DND-41 (cell line): ENCODE measurements at regions not wholly inside any gene's neighbourhood (a gene's known extent, or its start where the extent isn't known, plus 50 kb on each side); places are given as distances from the start of the nearest gene placed in this dataset.

Experiments used
- ATAC-seq: fragments of 200-7000 bp; cut with Tn5 transposase; 3 replicates; pipeline ENCODE4 v1.9.1; 2021; ENCODE audit warnings: low read depth; ENCODE audit not compliant: insufficient read depth
- DNase-seq: peaks from one replicate; pipeline ENCODE4 v3.0.0-alpha.2; 2020
- H2AFZ ChIP-seq: 2 replicates; pipeline ENCODE4 v1.6.0; 2012; ENCODE audit warnings: low read depth, low read length
- H3K27ac ChIP-seq: 2 replicates; pipeline ENCODE4 v1.5.1; 2012; ENCODE audit warnings: low read length, inconsistent platforms
- H3K27me3 ChIP-seq: fragments of 200-600 bp; sonication (generic); 2 replicates; pipeline ENCODE4 v1.6.0; 2012; ENCODE audit warnings: low read length, mild to moderate bottlenecking, inconsistent platforms; ENCODE audit not compliant: insufficient read depth, poor library complexity
- H3K36me3 ChIP-seq: 2 replicates; pipeline ENCODE4 v1.5.1; 2012; ENCODE audit warnings: low read length, inconsistent platforms; ENCODE audit not compliant: insufficient read depth
- H3K4me1 ChIP-seq: 2 replicates; pipeline ENCODE4 v1.5.1; 2012; ENCODE audit warnings: mild to moderate bottlenecking, low read length; ENCODE audit not compliant: insufficient read depth
- H3K4me2 ChIP-seq: 2 replicates; pipeline ENCODE4 v1.6.0; 2012; ENCODE audit warnings: mild to moderate bottlenecking, moderate library complexity, low read length, inconsistent platforms; ENCODE audit not compliant: insufficient read depth
- H3K4me3 ChIP-seq, 2 experiments: fragments of 200-600 bp in 1 of 2; shearing (Covaris generic) in 1 of 2; 2 replicates each; pipeline ENCODE4 v1.5.1; 2012 to 2016; ENCODE audit warnings: inconsistent platforms in 2 of 2, low read length in 2 of 2, mild to moderate bottlenecking in 2 of 2, low read depth in 1 of 2, moderate library complexity in 1 of 2
- H3K79me2 ChIP-seq: 2 replicates; pipeline ENCODE4 v1.6.0; 2012; ENCODE audit warnings: low read length, inconsistent platforms; ENCODE audit not compliant: insufficient read depth
- H3K9ac ChIP-seq: 2 replicates; pipeline ENCODE4 v1.6.0; 2012; ENCODE audit warnings: low read depth, mild to moderate bottlenecking, inconsistent platforms, low read length, moderate library complexity
- H3K9me3 ChIP-seq: 2 replicates; pipeline ENCODE4 v1.5.1; 2012; ENCODE audit warnings: low read length, moderate library complexity, mild to moderate bottlenecking, inconsistent platforms; ENCODE audit not compliant: insufficient read depth, severe bottlenecking
- H4K20me1 ChIP-seq: 2 replicates; pipeline ENCODE4 v1.6.0; 2012; ENCODE audit warnings: low read length; ENCODE audit not compliant: insufficient read depth
- CTCF ChIP-seq: IDR thresholded peaks from 2 replicates; pipeline ENCODE4 v1.5.1; 2012; ENCODE audit warnings: borderline replicate concordance, low read length, moderate library complexity, mild to moderate bottlenecking; ENCODE audit not compliant: poor library complexity, severe bottlenecking; ENCODE audit errors: extremely low read depth
- EZH2 ChIP-seq: IDR thresholded peaks from 3 replicates; pipeline ENCODE4 v1.6.1; 2012; ENCODE audit warnings: borderline replicate concordance, low read depth, mild to moderate bottlenecking, moderate library complexity, low read length, inconsistent platforms; ENCODE audit not compliant: severe bottlenecking

DNA sequence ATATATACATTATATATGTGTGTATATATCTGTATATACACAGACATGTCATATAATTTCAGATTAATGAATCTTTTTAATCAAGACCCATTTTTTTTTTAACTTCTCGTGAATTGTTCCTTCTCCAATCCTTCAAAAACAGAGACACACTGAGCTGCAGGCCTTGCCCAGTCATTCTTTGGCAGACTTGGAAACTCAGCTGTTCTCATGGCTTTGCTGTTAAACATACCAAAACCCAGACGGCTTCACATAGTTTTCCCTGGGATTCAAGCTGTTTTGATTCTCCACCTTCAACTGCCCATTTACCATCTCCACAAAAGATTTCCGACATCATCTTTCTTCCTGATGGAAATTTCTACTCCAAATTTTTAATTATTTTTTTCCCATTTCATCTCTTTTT, 148.7 kb downstream of the KCNJ2 start:
- Histone ChIP-seq H3K27me3 (no peaks in the 10 kb centered on the region), H3K4me3 (no peak overlapping the region), H2AFZ (no peak overlapping the region), H3K27ac (no peak overlapping the region), H3K4me2 (no peak overlapping the region), H3K9ac (no peak overlapping the region), H4K20me1 (no peaks in the 10 kb centered on the region), H3K36me3 (no peaks in the 10 kb centered on the region), H3K79me2 (no peaks in the 10 kb centered on the region), H3K4me1 (no peaks in the 10 kb centered on the region), H3K9me3 (no peaks in the 10 kb centered on the region)
- DNase-seq (no peak), ATAC-seq (no peak)
- no peak for TF ChIP-seq EZH2
- TF ChIP-seq CTCF, result no peak

GRCh38 chr17:70319516-70319915, 150.2 kb downstream of the KCNJ2 start:
- Histone ChIP-seq H3K4me3 (no peak overlapping the region), H2AFZ (no peak overlapping the region), H3K79me2 (no peaks in the 10 kb centered on the region), H3K4me2 (no peak overlapping the region), H3K36me3 (no peaks in the 10 kb centered on the region), H3K9ac (no peak overlapping the region), H4K20me1 (no peaks in the 10 kb centered on the region), H3K27ac (no peak overlapping the region), H3K9me3 (no peaks in the 10 kb centered on the region), H3K4me1 (no peaks in the 10 kb centered on the region), H3K27me3 (no peaks in the 10 kb centered on the region)
- TF ChIP-seq CTCF (no peak), EZH2 (no peak)
- ATAC-seq (no peak), DNase-seq (no peak)

DNA sequence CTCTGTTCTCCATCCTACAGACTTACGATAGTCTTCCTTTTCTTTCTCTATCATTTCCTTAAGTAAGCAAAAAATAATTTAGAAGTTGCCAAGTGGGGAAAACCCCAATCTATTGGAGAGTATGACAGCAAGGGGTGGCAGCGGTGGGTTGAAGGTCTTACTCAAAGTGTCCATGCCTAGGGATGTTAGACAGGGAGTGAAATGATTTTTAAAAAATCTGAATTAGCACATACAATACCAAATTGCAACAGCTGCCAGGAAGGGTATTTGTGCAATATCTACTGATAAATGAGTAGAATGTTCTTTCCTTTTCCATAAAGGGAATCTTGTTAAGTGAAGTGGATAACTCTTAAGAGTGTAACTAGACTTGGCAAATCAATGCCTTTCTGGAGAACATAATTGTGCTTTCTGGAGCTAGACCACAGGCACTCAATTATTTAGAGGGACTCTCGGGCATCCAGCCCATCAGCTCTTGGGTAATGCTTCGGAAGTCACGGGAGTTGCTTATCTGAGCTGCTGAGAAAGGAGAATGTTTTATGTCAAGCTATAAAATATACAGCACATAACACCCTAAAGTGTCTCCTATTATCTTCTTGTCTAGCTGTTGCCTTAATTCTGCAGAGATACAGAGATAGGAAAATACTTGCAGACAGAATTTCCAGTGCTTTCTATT, 151.5 kb downstream of the KCNJ2 start:
- TF ChIP-seq CTCF, result no peak
- no peak for TF ChIP-seq EZH2
- no peak overlapping the region for H3K4me2 ChIP-seq
- no peaks in the 10 kb centered on the region for H3K79me2 ChIP-seq
- no peaks in the 10 kb centered on the region for H3K36me3 ChIP-seq
- no peak overlapping the region for H2AFZ ChIP-seq
- no peaks in the 10 kb centered on the region for H3K4me1 ChIP-seq
- H3K27ac ChIP-seq, result no peak overlapping the region
- no peak overlapping the region for H3K9ac ChIP-seq
- no peaks in the 10 kb centered on the region for H3K9me3 ChIP-seq
- no peaks in the 10 kb centered on the region for H4K20me1 ChIP-seq
- H3K4me3 ChIP-seq, result no peak overlapping the region
- ATAC-seq (no peak), DNase-seq (no peak)
- no peaks in the 10 kb centered on the region for H3K27me3 ChIP-seq
